ENCODE measurements at regions not wholly inside any gene's neighbourhood (a gene's known extent, or its start where the extent isn't known, plus 50 kb on each side); places are given as distances from the start of the nearest gene placed in this dataset. TPM values are rescaled to one million over a fixed set of nuclear protein-coding genes. Genes with fewer than 3 reads are reported as not detected.
"Not testable (repeated sequence)": the region's sequence is repeated elsewhere in the genome, so short reads cannot be mapped to it uniquely, and the experiment has no call there.

DNA sequence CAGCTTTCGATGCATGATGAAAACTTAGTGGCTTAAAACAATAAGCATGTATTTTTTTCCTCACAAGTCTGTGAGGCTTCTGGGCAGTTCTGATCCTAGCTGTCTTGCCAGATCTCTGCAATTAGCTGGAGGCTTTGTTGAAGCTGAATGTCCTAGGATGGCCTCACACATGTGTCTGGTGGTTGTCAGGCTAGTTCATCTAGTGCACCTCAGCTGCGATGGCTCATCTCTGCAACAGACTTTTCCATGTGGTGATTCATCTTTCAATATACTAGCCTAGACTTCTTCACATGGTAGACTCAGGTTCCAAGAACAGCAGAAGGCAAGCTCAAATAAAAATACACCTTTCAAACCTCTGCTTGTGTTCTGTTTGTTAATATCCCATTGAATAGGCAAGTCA is 66.5 kb upstream of the IL1RAPL1 start:
- Mint-ChIP-seq H3K4me3 (no peak overlapping the region), H3K27me3 (ENCODE audit: insufficient read depth, low read depth) (no peaks in the 10 kb centered on the region), H3K9me3 (no peaks in the 10 kb centered on the region), H3K4me1 (no peaks in the 10 kb centered on the region), H3K27ac (no peak overlapping the region), H3K36me3 (no peaks in the 10 kb centered on the region)
- no peaks in the 10 kb centered on the region for H3K9me3 ChIP-seq (ENCODE audit: low read depth)
- no peaks in the 10 kb centered on the region for H3K79me2 ChIP-seq (ENCODE audit: low read depth)
- H3K9ac ChIP-seq: no peak overlapping the region
- no peaks in the 10 kb centered on the region for H3K27me3 ChIP-seq
- no peaks in the 10 kb centered on the region for H3K36me3 ChIP-seq
- no peak overlapping the region for H3K4me3 ChIP-seq
- H3K27ac ChIP-seq: no peak overlapping the region
- H3F3A ChIP-seq (ENCODE audit: low read depth): no peaks in the 10 kb centered on the region
- no peaks in the 10 kb centered on the region for H3K4me1 ChIP-seq
- no peak overlapping the region for H2AFZ ChIP-seq (replicated peaks)
- H4K20me1 ChIP-seq (ENCODE audit: low read depth): no peaks in the 10 kb centered on the region
- H3K4me2 ChIP-seq: no peak overlapping the region
- no peak for DNase-seq (ENCODE audit: low spot score)
- TF ChIP-seq, protein P1, sequence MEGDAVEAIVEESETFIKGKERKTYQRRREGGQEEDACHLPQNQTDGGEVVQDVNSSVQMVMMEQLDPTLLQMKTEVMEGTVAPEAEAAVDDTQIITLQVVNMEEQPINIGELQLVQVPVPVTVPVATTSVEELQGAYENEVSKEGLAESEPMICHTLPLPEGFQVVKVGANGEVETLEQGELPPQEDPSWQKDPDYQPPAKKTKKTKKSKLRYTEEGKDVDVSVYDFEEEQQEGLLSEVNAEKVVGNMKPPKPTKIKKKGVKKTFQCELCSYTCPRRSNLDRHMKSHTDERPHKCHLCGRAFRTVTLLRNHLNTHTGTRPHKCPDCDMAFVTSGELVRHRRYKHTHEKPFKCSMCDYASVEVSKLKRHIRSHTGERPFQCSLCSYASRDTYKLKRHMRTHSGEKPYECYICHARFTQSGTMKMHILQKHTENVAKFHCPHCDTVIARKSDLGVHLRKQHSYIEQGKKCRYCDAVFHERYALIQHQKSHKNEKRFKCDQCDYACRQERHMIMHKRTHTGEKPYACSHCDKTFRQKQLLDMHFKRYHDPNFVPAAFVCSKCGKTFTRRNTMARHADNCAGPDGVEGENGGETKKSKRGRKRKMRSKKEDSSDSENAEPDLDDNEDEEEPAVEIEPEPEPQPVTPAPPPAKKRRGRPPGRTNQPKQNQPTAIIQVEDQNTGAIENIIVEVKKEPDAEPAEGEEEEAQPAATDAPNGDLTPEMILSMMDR (IDR thresholded peaks at IDR 0.05): no peak
- TF ChIP-seq EZH2phosphoT487 (IDR thresholded peaks at IDR 0.05) (no peak), EZH2 (IDR thresholded peaks at IDR 0.05) (no peak)

DNA sequence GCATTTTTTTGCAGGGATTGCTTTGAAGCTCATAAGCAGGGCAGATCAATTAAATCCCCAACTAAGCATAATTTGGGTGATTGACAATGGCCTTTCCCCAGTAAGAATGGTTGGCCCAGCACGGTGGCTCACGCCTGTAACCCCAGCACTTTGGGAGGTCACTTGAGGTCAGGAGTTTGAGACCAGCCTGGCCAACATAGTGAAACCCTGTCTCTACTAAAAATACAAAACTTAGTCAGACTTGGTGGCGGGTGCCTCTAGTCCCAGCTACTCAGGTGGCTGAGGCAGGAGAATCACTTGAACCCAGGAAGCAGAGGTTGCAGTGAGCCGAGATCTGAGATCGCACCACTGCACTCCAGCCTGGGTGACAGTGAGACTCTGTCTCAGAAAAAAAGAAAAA is 58.9 kb upstream of the IL1RAPL1 start:
- H3K9me3 ChIP-seq (ENCODE audit: low read depth); H3K4me1 Mint-ChIP-seq; H3K9me3 Mint-ChIP-seq; DNase-seq (ENCODE audit: low spot score); H3F3A ChIP-seq (ENCODE audit: low read depth); H3K27ac ChIP-seq; H3K4me2 ChIP-seq; H3K27me3 Mint-ChIP-seq (ENCODE audit: insufficient read depth, low read depth); H3K9ac ChIP-seq; H4K20me1 ChIP-seq (ENCODE audit: low read depth); H3K36me3 Mint-ChIP-seq; H3K79me2 ChIP-seq (ENCODE audit: low read depth); H3K27me3 ChIP-seq; H3K4me3 Mint-ChIP-seq; H3K36me3 ChIP-seq; H3K4me3 ChIP-seq; H3K4me1 ChIP-seq; H2AFZ ChIP-seq (replicated peaks); H3K27ac Mint-ChIP-seq: not testable (repeated sequence)

Small RNA genes lying in the stretch of these regions (microRNA-seq; reads per million reads assigned to microRNA genes)
- gene MIR6134: not detected

Small RNA genes lying in the stretch of these regions (small RNA-seq; reads per million reads assigned to genes)
- not detected for gene MIR6134

Data from neural progenitor cell (in vitro differentiated cells).